ENCODE measurements at regions not wholly inside any gene's neighbourhood (a gene's known extent, or its start where the extent isn't known, plus 50 kb on each side); places are given as distances from the start of the nearest gene placed in this dataset.

DNA sequence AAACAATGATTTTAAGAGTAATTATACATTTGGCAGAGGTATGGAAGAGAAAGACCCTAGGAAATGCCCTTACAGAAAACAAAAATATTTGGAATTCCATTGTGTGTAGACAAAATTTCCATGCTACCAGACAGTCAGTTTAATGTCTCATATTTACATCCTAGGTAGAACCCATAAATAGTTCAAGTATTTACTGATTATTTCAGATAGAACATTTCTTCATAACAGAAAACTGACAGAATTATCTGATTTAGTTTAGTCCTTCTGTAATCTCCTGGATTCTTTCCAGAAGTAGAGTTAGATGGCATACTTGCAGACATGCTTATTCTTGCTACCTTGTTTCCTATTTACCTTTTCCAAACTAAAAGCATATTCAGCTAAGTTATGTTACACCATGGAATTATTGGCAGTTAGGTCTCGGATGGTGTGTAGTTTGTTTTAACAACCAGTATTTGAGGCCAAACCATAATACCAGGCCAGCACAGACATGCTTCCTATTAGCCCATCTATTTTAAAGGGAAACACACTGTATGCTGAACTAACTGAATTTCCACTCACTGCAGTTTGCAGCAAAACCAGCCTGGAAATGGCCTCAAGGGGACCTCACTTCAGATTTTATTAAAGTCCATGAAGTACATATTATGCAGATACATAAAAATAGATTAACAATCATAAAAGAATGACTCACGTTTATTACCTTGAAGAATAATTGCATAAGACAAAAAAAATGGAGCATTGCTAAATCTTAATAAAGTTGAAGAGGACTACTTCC is 126.6 kb upstream of the LRIG3 start:
- DNase-seq: no peak
- Histone ChIP-seq H3K4me3 (no peak overlapping the region), H3K27ac (no peak overlapping the region), H3K27me3 (no peaks in the 10 kb centered on the region), H3K9me3 (no peaks in the 10 kb centered on the region), H3K4me1 (no peaks in the 10 kb centered on the region), H3K36me3 (no peaks in the 10 kb centered on the region)
- TF ChIP-seq, protein P1, sequence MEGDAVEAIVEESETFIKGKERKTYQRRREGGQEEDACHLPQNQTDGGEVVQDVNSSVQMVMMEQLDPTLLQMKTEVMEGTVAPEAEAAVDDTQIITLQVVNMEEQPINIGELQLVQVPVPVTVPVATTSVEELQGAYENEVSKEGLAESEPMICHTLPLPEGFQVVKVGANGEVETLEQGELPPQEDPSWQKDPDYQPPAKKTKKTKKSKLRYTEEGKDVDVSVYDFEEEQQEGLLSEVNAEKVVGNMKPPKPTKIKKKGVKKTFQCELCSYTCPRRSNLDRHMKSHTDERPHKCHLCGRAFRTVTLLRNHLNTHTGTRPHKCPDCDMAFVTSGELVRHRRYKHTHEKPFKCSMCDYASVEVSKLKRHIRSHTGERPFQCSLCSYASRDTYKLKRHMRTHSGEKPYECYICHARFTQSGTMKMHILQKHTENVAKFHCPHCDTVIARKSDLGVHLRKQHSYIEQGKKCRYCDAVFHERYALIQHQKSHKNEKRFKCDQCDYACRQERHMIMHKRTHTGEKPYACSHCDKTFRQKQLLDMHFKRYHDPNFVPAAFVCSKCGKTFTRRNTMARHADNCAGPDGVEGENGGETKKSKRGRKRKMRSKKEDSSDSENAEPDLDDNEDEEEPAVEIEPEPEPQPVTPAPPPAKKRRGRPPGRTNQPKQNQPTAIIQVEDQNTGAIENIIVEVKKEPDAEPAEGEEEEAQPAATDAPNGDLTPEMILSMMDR (IDR thresholded peaks at IDR 0.05): no peak
- intact Hi-C loops (cut with DNase I): no loop called here
- ATAC-seq: no peak

DNA sequence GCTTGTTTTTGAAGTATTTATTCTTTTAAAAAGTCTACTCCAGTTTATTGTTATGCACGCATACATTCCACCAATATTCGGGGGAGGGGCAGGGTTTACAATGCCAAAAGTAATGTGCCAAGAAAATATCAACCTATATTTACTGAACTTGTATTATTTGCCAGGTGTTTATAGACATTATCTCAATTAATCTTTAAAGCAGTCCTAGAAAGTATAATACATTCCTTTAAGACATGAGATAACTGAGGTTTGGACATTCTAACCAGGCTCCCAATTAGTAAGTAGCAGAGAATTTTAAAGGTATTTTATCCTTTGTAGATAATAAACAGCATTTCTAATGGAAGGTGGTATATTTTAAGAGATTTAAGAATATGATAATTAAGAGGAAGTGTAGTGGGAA is 124.5 kb upstream of the LRIG3 start:
- no peaks in the 10 kb centered on the region for H3K4me1 ChIP-seq
- H3K36me3 ChIP-seq: no peaks in the 10 kb centered on the region
- no peaks in the 10 kb centered on the region for H3K9me3 ChIP-seq
- ATAC-seq (no peak), DNase-seq (no peak)
- no peak overlapping the region for H3K4me3 ChIP-seq
- no peaks in the 10 kb centered on the region for H3K27me3 ChIP-seq
- intact Hi-C loops (cut with DNase I): no loop called here
- TF ChIP-seq, protein P1 (IDR thresholded peaks at IDR 0.05): no peak
- no peak overlapping the region for H3K27ac ChIP-seq

DNA sequence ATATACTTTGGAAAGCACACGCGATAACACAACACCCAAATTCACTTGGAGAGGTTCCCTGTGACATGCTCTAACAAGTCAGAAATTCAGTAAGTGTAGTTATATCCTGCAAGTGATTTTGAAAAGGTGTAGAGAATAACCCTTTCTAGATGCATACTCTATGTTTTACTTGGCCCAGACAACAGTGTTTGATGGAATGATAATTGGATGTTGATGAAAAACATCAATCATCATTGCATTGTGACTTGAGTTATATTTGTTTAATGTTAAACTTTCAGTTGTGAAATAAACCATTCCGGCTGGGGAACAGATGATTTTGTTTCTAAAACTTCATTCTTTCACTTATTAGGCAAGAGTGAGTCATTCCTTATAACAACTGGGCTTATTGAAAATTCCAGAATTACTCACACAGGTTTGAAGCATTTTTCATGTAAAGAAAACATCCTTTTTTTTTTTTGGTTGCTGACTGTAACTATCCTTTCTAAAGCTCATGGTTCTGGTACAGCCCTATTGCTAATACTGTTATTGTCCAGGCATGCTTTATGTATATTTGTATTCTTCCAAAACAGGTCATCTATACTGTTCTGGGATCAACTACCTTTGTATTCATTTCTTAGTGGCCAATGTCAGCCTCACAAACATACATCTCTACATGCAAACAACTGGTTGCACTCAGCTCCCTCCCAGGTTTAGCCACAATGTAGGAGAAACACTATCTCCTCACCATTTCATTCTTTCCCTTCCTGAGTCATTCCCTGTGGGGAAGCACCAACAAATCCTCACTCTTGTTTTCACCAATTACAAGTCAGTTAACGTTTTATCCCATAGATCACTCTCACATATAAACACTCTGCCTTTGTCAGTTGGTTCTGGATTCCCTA is 121.2 kb upstream of the LRIG3 start:
- H3K4me3 ChIP-seq: no peak overlapping the region
- no peaks in the 10 kb centered on the region for H3K27me3 ChIP-seq
- no peak for DNase-seq
- no peaks in the 10 kb centered on the region for H3K9me3 ChIP-seq
- ATAC-seq: no peak
- H3K27ac ChIP-seq: no peak overlapping the region
- H3K4me1 ChIP-seq: no peaks in the 10 kb centered on the region
- intact Hi-C loops (cut with DNase I): no loop called here
- H3K36me3 ChIP-seq: no peaks in the 10 kb centered on the region
- TF ChIP-seq, protein P1 (IDR thresholded peaks at IDR 0.05): no peak

DNA sequence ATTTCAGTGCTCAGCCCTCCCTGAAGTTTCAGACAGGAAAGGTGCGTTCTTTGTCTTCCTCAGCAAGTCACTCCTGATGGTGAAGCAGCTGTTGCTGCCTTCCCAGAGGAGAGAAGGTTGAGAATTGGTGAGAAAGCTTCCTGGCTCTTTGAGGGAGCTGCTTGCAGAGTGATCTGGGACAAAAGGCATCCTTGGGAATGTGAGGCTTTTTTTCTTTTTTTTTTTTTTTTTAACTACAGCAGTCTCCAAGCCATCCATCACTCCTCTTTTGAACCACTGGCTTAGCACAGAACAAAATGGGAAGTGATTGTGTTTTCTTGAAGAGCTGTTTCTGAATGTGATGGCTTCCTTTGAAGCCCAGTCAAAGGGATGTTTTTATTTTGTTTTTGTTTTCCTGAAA is 120.4 kb upstream of the LRIG3 start:
- Histone ChIP-seq H3K4me3 (no peak overlapping the region), H3K27ac (no peak overlapping the region), H3K4me1 (no peaks in the 10 kb centered on the region), H3K9me3 (no peaks in the 10 kb centered on the region), H3K36me3 (no peaks in the 10 kb centered on the region), H3K27me3 (no peaks in the 10 kb centered on the region)
- intact Hi-C loops (cut with DNase I): no loop called here
- TF ChIP-seq, protein P1 (IDR thresholded peaks at IDR 0.05): no peak
- DNase-seq (no peak), ATAC-seq (no peak)

DNA sequence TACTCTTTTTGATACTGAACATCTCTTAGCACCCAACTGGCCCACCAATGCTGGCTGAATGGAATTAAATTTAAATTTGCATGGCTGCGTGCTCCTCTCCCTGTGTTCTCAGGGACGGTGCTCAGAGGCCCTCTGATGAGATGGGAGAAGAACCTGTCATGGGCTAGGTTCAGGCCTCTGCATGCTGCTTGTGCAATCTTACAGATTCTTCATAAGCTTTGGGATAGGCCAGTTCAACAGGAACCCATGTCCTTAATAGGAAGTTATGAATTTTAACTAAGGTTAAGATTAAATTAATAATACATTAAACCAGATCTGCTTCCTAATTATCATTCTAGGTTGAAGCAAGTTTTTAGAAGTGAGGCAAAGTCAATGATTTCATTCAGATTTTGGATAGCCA is 119.7 kb upstream of the LRIG3 start:
- no peaks in the 10 kb centered on the region for H3K36me3 ChIP-seq
- H3K27ac ChIP-seq: no peak overlapping the region
- H3K4me1 ChIP-seq: no peaks in the 10 kb centered on the region
- H3K27me3 ChIP-seq: no peaks in the 10 kb centered on the region
- no peak overlapping the region for H3K4me3 ChIP-seq
- intact Hi-C loops (cut with DNase I): no loop called here
- TF ChIP-seq, protein P1 (IDR thresholded peaks at IDR 0.05): no peak
- ATAC-seq (no peak), DNase-seq (no peak)
- no peaks in the 10 kb centered on the region for H3K9me3 ChIP-seq

All from upper lobe of right lung (tissue), 1 donor.